ENCODE measurements at regions not wholly inside any gene's neighbourhood (a gene's known extent, or its start where the extent isn't known, plus 50 kb on each side); places are given as distances from the start of the nearest gene placed in this dataset.

DNA sequence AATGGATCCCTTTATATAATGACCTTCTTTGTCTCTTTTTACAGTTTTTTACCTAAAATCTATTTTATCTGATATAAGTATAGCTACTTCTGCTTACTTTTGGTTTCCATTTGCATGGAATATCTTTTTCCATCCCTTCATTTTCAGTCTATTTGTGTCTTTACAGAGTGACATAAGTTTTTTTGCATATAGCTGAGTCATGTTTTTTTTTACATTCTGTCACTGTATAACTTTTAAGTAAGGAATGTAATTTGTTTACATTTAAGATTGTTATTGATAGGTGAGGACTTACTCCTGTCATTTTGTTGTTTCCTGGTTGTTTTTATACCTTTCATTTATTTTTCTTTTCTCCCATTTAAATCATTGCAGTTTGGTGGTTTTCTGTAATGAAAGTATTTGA lies 402.7 kb upstream of the ADGRL2 start:
- no peaks in the 10 kb centered on the region for H3K27me3 ChIP-seq (ENCODE audit: low read depth)
- DNase-seq = no peak
- no peak overlapping the region for H3K4me3 ChIP-seq
- TF ChIP-seq, protein P1, sequence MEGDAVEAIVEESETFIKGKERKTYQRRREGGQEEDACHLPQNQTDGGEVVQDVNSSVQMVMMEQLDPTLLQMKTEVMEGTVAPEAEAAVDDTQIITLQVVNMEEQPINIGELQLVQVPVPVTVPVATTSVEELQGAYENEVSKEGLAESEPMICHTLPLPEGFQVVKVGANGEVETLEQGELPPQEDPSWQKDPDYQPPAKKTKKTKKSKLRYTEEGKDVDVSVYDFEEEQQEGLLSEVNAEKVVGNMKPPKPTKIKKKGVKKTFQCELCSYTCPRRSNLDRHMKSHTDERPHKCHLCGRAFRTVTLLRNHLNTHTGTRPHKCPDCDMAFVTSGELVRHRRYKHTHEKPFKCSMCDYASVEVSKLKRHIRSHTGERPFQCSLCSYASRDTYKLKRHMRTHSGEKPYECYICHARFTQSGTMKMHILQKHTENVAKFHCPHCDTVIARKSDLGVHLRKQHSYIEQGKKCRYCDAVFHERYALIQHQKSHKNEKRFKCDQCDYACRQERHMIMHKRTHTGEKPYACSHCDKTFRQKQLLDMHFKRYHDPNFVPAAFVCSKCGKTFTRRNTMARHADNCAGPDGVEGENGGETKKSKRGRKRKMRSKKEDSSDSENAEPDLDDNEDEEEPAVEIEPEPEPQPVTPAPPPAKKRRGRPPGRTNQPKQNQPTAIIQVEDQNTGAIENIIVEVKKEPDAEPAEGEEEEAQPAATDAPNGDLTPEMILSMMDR (IDR thresholded peaks at IDR 0.05; ENCODE audit: borderline replicate concordance) = no peak
- no peak overlapping the region for H3K27ac ChIP-seq (replicated peaks)
- H3K4me1 ChIP-seq = no peaks in the 10 kb centered on the region
- H3K9me3 ChIP-seq (replicated peaks) = peaks cover 23% of the 10 kb centered on the region
- intact Hi-C loops (cut with micrococcal nuclease) = no loop called here
- no peaks in the 10 kb centered on the region for H3K36me3 ChIP-seq

DNA sequence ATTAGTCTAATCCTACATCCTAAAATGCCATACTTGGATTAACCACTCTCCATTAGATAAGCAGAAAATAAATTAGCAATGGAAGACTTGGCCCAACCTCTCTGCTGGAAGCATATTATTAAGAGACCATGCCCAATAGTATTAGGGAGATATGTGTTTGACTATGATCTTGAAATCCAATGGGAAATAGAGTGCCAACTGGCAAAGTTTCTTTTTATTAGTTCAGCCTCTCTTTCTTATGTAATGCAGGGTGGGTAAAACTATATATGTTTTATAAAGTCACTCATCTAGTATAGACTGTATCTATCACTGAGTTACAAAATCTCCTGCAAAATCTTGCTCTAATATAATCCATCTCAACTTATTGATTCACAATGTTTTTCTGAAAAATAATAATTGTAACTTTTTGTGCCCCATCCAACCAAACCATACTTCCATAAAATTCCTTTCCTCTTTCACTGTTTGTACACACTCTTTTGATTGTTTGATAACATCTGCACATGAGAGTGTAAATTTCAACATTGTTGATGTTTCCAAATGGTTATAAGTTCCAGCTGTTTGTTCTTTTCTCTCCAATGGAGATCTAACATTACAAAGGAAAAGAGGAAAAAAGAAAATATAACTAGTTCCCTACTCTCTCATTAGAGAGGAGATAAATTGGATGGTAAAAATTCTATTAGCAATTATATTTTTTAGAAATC lies 408.1 kb upstream of the ADGRL2 start:
- Histone ChIP-seq H3K4me3 (no peak overlapping the region), H3K4me1 (no peaks in the 10 kb centered on the region), H3K36me3 (no peaks in the 10 kb centered on the region), H3K27ac (replicated peaks) (no peak overlapping the region), H3K9me3 (replicated peaks) (no peaks in the 10 kb centered on the region), H3K27me3 (ENCODE audit: low read depth) (no peaks in the 10 kb centered on the region)
- no peak for DNase-seq
- TF ChIP-seq, protein P1 (IDR thresholded peaks at IDR 0.05; ENCODE audit: borderline replicate concordance) = no peak
- intact Hi-C loops (cut with micrococcal nuclease) = no loop called here

DNA sequence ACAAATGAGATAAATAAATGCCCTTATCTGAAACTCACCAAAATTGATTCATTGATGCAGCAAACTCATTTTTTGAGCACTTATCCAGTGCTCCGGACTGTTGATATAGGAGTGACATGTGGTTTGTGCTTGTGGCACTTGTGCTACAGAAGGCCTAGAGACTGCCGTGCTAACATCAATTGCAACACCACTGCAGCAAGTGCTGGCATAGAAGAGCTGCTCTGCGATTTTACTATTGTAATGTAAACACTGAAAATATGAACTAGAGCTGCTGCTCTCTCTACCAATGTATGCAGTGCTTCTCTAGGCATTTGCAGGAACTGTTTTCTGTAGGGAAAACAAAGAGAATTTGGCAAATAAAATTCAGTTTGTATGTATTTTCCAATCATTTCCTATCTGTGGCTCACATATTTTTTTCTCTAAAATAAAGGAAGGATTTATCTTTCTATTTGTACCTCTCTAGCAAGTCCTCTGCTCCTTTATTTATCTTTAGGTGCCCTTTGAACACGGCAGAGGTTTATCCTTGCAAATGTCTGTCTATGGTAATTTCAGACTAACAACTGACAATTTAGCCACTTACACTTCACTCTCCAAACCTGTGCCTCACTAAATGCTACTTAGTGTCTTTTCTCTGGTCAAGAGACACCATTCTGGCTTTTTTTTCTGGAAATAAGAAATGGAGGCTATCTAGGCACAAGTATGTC lies 409.5 kb upstream of the ADGRL2 start:
- Histone ChIP-seq H3K27ac (replicated peaks) (no peak overlapping the region), H3K4me1 (no peaks in the 10 kb centered on the region), H3K27me3 (ENCODE audit: low read depth) (no peaks in the 10 kb centered on the region), H3K4me3 (no peak overlapping the region), H3K9me3 (replicated peaks) (no peaks in the 10 kb centered on the region), H3K36me3 (no peaks in the 10 kb centered on the region)
- TF ChIP-seq, protein P1 (IDR thresholded peaks at IDR 0.05; ENCODE audit: borderline replicate concordance) = no peak
- DNase-seq = no peak
- intact Hi-C loops (cut with micrococcal nuclease) = no loop called here

DNA sequence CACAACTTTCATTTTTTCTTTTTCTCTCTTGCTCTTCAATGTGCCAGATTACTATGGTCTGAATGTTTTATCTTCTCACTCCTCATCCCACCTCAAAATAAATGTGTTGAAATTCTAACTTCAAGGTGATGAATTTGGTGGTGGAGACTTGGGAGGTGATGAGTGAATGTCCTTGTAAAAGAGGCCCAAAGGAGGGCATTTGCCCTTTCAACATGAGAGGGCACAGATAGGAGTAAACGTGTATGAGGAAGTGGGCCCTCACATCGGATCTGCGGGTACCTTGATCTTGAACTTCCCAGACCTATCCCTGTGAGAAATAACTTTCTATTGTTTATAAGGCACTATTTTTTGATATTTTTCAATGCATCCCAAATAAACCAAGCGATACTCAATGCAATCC lies 412.3 kb upstream of the ADGRL2 start:
- DNase-seq = no peak

DNA sequence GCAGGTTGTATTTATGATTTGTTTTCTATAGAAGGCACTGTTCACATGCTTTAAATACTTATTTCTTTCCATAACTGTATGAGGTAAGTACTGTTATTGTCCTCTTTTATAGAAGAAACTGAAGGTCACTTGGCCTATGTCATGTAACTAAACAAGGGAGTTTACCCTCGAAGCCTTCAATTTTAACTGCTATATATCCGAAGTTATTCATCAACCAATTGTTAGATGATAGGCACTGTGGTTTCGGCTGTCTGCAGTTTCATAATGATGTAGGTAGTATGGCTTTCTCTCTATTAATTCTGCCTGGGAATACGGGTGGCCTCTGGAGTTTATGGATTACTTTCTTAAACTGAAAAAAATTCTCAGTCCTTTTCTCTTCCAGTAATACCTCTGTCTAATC lies 413.3 kb upstream of the ADGRL2 start:
- Histone ChIP-seq H3K9me3 (replicated peaks) (no peaks in the 10 kb centered on the region), H3K27ac (replicated peaks) (no peak overlapping the region)

More for the DNA sequence above, 412.3 kb upstream of the ADGRL2 start:
- Histone ChIP-seq H3K36me3 (no peaks in the 10 kb centered on the region), H3K9me3 (replicated peaks) (no peaks in the 10 kb centered on the region), H3K27ac (replicated peaks) (no peak overlapping the region), H3K4me3 (no peak overlapping the region), H3K4me1 (no peaks in the 10 kb centered on the region), H3K27me3 (ENCODE audit: low read depth) (no peaks in the 10 kb centered on the region)
- intact Hi-C loops (cut with micrococcal nuclease) = no loop called here
- TF ChIP-seq, protein P1 (IDR thresholded peaks at IDR 0.05; ENCODE audit: borderline replicate concordance) = no peak

More for the DNA sequence above, 413.3 kb upstream of the ADGRL2 start:
- intact Hi-C loops (cut with micrococcal nuclease) = no loop called here
- no peaks in the 10 kb centered on the region for H3K4me1 ChIP-seq
- H3K4me3 ChIP-seq = no peak overlapping the region
- H3K27me3 ChIP-seq (ENCODE audit: low read depth) = no peaks in the 10 kb centered on the region
- no peaks in the 10 kb centered on the region for H3K36me3 ChIP-seq
- TF ChIP-seq, protein P1 (IDR thresholded peaks at IDR 0.05; ENCODE audit: borderline replicate concordance) = no peak
- no peak for DNase-seq
